ENCODE measurements at regions not wholly inside any gene's neighbourhood (a gene's known extent, or its start where the extent isn't known, plus 50 kb on each side); places are given as distances from the start of the nearest gene placed in this dataset.
"Not testable (repeated sequence)": the region's sequence is repeated elsewhere in the genome, so short reads cannot be mapped to it uniquely, and the experiment has no call there.

- H3K9me3 ChIP-seq (ENCODE audit: control insufficient read depth in 1 of 2, insufficient read depth in 1 of 2, low read length in 2 of 2): peaks cover 0 to 7% of the 10 kb centered on the region in 2 experiments
- Mint-ChIP-seq H3K4me3 (no peak overlapping the region), H3K4me1 (ENCODE audit: low read depth) (no peaks in the 10 kb centered on the region), H3K9me3 (peaks cover 9% of the 10 kb centered on the region), H3K27me3 (peaks cover 3% of the 10 kb centered on the region), H3K27ac (no peak overlapping the region), H3K36me3 (ENCODE audit: low read depth) (no peaks in the 10 kb centered on the region)
- ATAC-seq (ENCODE audit: poor library complexity) (no peak), DNase-seq (no peak)
- ChIA-PET CTCF (no interaction called here), POLR2A (no interaction called here)
- intact Hi-C loops (cut with DNase I, micrococcal nuclease): no loop called here
- no peak for TF ChIP-seq CTCF (IDR thresholded peaks at IDR 0.05)
- H3K27ac ChIP-seq (ENCODE audit: low read depth in 1 of 2, low read length in 2 of 2): no peak overlapping the region
- no peaks in the 10 kb centered on the region for H3K27me3 ChIP-seq (ENCODE audit: control insufficient read depth in 1 of 2, insufficient read depth in 2 of 2, low read length in 2 of 2)
- no peaks in the 10 kb centered on the region for H3K4me1 ChIP-seq (ENCODE audit: insufficient read depth, low read length)
- H3K4me3 ChIP-seq (ENCODE audit: low read length): no peak overlapping the region
- no peaks in the 10 kb centered on the region for H3K36me3 ChIP-seq (ENCODE audit: insufficient read depth, low read length)
Measured at GRCh38 chr2:129504646-129505045, 474.8 kb upstream of the RAB6C start.

GRCh38 chr2:129518937-129519336, 460.5 kb upstream of the RAB6C start:
- DNase-seq (no peak), ATAC-seq (ENCODE audit: poor library complexity) (no peak)
- Histone ChIP-seq H3K27ac (ENCODE audit: low read depth in 1 of 2, low read length in 2 of 2) (no peak overlapping the region), H3K27me3 (ENCODE audit: control insufficient read depth in 1 of 2, insufficient read depth in 2 of 2, low read length in 2 of 2) (no peaks in the 10 kb centered on the region), H3K9me3 (ENCODE audit: control insufficient read depth in 1 of 2, insufficient read depth in 1 of 2, low read length in 2 of 2) (peaks cover 0 to 4% of the 10 kb centered on the region in 2 experiments), H3K4me3 (ENCODE audit: low read length) (no peak overlapping the region), H3K4me1 (ENCODE audit: insufficient read depth, low read length) (no peaks in the 10 kb centered on the region), H3K36me3 (ENCODE audit: insufficient read depth, low read length) (no peaks in the 10 kb centered on the region)
- intact Hi-C loops (cut with DNase I, micrococcal nuclease): no loop called here
- no peak overlapping the region for H3K4me3 Mint-ChIP-seq
- no peaks in the 10 kb centered on the region for H3K36me3 Mint-ChIP-seq (ENCODE audit: low read depth)
- H3K9me3 Mint-ChIP-seq: peaks cover 7% of the 10 kb centered on the region
- no peaks in the 10 kb centered on the region for H3K4me1 Mint-ChIP-seq (ENCODE audit: low read depth)
- CTCF ChIA-PET: no interaction called here
- no peak for TF ChIP-seq CTCF (IDR thresholded peaks at IDR 0.05)
- POLR2A ChIA-PET: no interaction called here
- H3K27ac Mint-ChIP-seq: no peak overlapping the region
- H3K27me3 Mint-ChIP-seq: no peaks in the 10 kb centered on the region

- H3K4me3 Mint-ChIP-seq; H3K9me3 Mint-ChIP-seq; H3K27ac Mint-ChIP-seq; H3K4me1 ChIP-seq (ENCODE audit: insufficient read depth, low read length); ATAC-seq (ENCODE audit: poor library complexity); H3K9me3 ChIP-seq (ENCODE audit: control insufficient read depth in 1 of 2, insufficient read depth in 1 of 2, low read length in 2 of 2); H3K36me3 ChIP-seq (ENCODE audit: insufficient read depth, low read length); H3K27me3 ChIP-seq (ENCODE audit: control insufficient read depth in 1 of 2, insufficient read depth in 2 of 2, low read length in 2 of 2); CTCF ChIA-PET; intact Hi-C loops (cut with DNase I, micrococcal nuclease); H3K36me3 Mint-ChIP-seq (ENCODE audit: low read depth); H3K4me1 Mint-ChIP-seq (ENCODE audit: low read depth); POLR2A ChIA-PET; H3K27me3 Mint-ChIP-seq; H3K4me3 ChIP-seq (ENCODE audit: low read length); DNase-seq; H3K27ac ChIP-seq (ENCODE audit: low read depth in 1 of 2, low read length in 2 of 2): not testable (repeated sequence)
Measured at GRCh38 chr2:129532158-129532557, 447.3 kb upstream of the RAB6C start.

- TF ChIP-seq CTCF (IDR thresholded peaks at IDR 0.05): no peak
- Histone ChIP-seq H3K4me1 (ENCODE audit: insufficient read depth, low read length) (no peaks in the 10 kb centered on the region), H3K4me3 (ENCODE audit: low read length) (no peak overlapping the region), H3K27ac (ENCODE audit: low read depth in 1 of 2, low read length in 2 of 2) (no peak overlapping the region), H3K36me3 (ENCODE audit: insufficient read depth, low read length) (no peaks in the 10 kb centered on the region), H3K27me3 (ENCODE audit: control insufficient read depth in 1 of 2, insufficient read depth in 2 of 2, low read length in 2 of 2) (no peaks in the 10 kb centered on the region), H3K9me3 (ENCODE audit: control insufficient read depth in 1 of 2, insufficient read depth in 1 of 2, low read length in 2 of 2) (peaks cover 0 to 15% of the 10 kb centered on the region in 2 experiments)
- H3K4me1 Mint-ChIP-seq (ENCODE audit: low read depth): no peaks in the 10 kb centered on the region
- CTCF ChIA-PET: no interaction called here
- H3K27ac Mint-ChIP-seq: no peak overlapping the region
- H3K9me3 Mint-ChIP-seq: peaks cover 11% of the 10 kb centered on the region
- intact Hi-C loops (cut with DNase I, micrococcal nuclease): no loop called here
- POLR2A ChIA-PET: no interaction called here
- ATAC-seq (ENCODE audit: poor library complexity) (no peak), DNase-seq (no peak)
- no peaks in the 10 kb centered on the region for H3K36me3 Mint-ChIP-seq (ENCODE audit: low read depth)
- H3K27me3 Mint-ChIP-seq: no peaks in the 10 kb centered on the region
- H3K4me3 Mint-ChIP-seq: no peak overlapping the region
Measured at GRCh38 chr2:129548880-129549279, 430.6 kb upstream of the RAB6C start.

Measured in CD4-positive, alpha-beta T cell (primary cell).